Caco-2 (cell line): ENCODE measurements at regions not wholly inside any gene's neighbourhood (a gene's known extent, or its start where the extent isn't known, plus 50 kb on each side); places are given as distances from the start of the nearest gene placed in this dataset.

ENCODE experiments used
- BruUV-seq: library from RNA; stranded (reverse); fragments of 400-500 nt; replicated peaks from 2 replicates; lab custom pipeline; 2021; lab: Mats Ljungman, UMichigan
- CTCF ChIA-PET: fragments of 300-600 bp; sonication (Branson Sonifier 250); formaldehyde crosslinking; loops from one replicate; lab custom pipeline; 2022; ENCODE audit warnings: antibody characterized with exemption; lab: Charles Lee
- POLR2A ChIA-PET: fragments of 300-600 bp; sonication (Branson Sonifier 250); formaldehyde crosslinking; loops from one replicate; lab custom pipeline; 2022; ENCODE audit warnings: antibody characterized with exemption; lab: Charles Lee
- DNase-seq, 2 experiments: peaks; one replicate each; pipeline versions ENCODE4 v3.0.0 to v3.0.0-alpha.2; 2020 to 2022
- H3K27me3 ChIP-seq: replicated peaks from 2 replicates; pipeline ENCODE4 v1.6.0; 2011; ENCODE audit warnings: low read length; ENCODE audit not compliant: control insufficient read depth, insufficient read depth
- H3K36me3 ChIP-seq: 2 replicates; pipeline ENCODE4 v1.5.1; 2011; ENCODE audit warnings: low read length; ENCODE audit not compliant: control insufficient read depth, insufficient read depth
- H3K4me1 ChIP-seq: fragments of 250-450 bp; sonication (Bioruptor Pico); 2 replicates; pipeline ENCODE4 v1.5.1; 2020; ENCODE audit warnings: mild to moderate bottlenecking
- H3K4me3 ChIP-seq: 2 replicates; pipeline ENCODE4 v1.5.1; 2011; ENCODE audit warnings: low read depth, mild to moderate bottlenecking, control low read depth, low read length
- H3K9me3 ChIP-seq: fragments of 250-450 bp; sonication (Bioruptor Pico); 2 replicates; pipeline ENCODE4 v1.5.1; 2020; ENCODE audit warnings: mild to moderate bottlenecking, moderate library complexity
- H3K27ac Mint-ChIP-seq: one replicate; pipeline ENCODE4 v1.8.0; 2022; ENCODE audit warnings: mixed read lengths; ENCODE audit not compliant: unreplicated experiment
- H3K27me3 Mint-ChIP-seq: one replicate; pipeline ENCODE4 v1.8.0; 2022; ENCODE audit warnings: mixed read lengths; ENCODE audit not compliant: insufficient read depth, unreplicated experiment
- H3K36me3 Mint-ChIP-seq: one replicate; pipeline ENCODE4 v1.8.0; 2022; ENCODE audit warnings: mild to moderate bottlenecking, mixed read lengths; ENCODE audit not compliant: insufficient read depth, unreplicated experiment
- H3K4me1 Mint-ChIP-seq: one replicate; pipeline ENCODE4 v1.8.0; 2022; ENCODE audit warnings: low read depth, mixed read lengths; ENCODE audit not compliant: unreplicated experiment
- H3K4me3 Mint-ChIP-seq: one replicate; pipeline ENCODE4 v1.8.0; 2022; ENCODE audit warnings: mild to moderate bottlenecking, moderate library complexity, mixed read lengths; ENCODE audit not compliant: unreplicated experiment
- H3K9me3 Mint-ChIP-seq: one replicate; pipeline ENCODE4 v1.8.0; 2022; ENCODE audit warnings: mixed read lengths; ENCODE audit not compliant: unreplicated experiment
- intact Hi-C: fragments of 100-400 bp; cut with micrococcal nuclease; formaldehyde crosslinking; loops from one replicate; pipeline ENCODE4 v1.10.0; 2022; ENCODE audit not compliant: unreplicated experiment
- TF ChIP-seq, protein P1 (sequence below), 2 experiments: fragments of 200-600 bp in 1 of 2; IDR thresholded peaks; 1 replicate in 1 of 2; 2 replicates in 1 of 2; pipeline versions ENCODE4 v1.5.1 to v1.8.0; 2011 to 2022; ENCODE audit warnings: antibody characterized with exemption in 1 of 2, control low read depth in 1 of 2, inconsistent platforms in 1 of 2, low read depth in 1 of 2, low read length in 1 of 2, mild to moderate bottlenecking in 1 of 2, moderate library complexity in 1 of 2; ENCODE audit not compliant: insufficient read depth in 1 of 2, severe bottlenecking in 1 of 2, unreplicated experiment in 1 of 2

DNA sequence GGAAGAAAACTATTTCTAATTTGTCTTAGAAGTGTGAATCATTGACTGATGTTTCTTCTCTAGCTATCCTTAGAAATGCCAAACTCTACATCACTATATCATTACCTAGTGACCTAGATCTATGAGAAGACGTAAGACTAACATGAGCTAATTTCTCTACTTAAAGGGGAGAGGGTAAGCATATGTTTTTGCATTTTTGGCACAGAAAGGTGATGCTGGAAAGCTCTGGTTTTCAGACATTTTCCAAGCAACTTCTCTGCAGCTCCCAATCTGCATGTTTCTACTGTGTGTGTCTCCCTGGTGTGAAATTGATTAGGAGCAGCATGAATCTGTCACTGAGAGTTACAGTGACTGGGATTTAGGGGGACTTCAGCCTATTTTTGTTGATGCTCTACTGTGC, 235.2 kb upstream of the LINC00305 start:
- no TSS peak for BruUV-seq
- H3K9me3 Mint-ChIP-seq, result no peaks in the 10 kb centered on the region
- no peak overlapping the region for H3K27ac Mint-ChIP-seq
- TF ChIP-seq, protein P1, sequence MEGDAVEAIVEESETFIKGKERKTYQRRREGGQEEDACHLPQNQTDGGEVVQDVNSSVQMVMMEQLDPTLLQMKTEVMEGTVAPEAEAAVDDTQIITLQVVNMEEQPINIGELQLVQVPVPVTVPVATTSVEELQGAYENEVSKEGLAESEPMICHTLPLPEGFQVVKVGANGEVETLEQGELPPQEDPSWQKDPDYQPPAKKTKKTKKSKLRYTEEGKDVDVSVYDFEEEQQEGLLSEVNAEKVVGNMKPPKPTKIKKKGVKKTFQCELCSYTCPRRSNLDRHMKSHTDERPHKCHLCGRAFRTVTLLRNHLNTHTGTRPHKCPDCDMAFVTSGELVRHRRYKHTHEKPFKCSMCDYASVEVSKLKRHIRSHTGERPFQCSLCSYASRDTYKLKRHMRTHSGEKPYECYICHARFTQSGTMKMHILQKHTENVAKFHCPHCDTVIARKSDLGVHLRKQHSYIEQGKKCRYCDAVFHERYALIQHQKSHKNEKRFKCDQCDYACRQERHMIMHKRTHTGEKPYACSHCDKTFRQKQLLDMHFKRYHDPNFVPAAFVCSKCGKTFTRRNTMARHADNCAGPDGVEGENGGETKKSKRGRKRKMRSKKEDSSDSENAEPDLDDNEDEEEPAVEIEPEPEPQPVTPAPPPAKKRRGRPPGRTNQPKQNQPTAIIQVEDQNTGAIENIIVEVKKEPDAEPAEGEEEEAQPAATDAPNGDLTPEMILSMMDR (IDR thresholded peaks at IDR 0.05; ENCODE audit: insufficient read depth in 1 of 2, low read depth in 1 of 2, low read length in 1 of 2, severe bottlenecking in 1 of 2, unreplicated experiment in 1 of 2), result no peak
- no peaks in the 10 kb centered on the region for H3K36me3 Mint-ChIP-seq
- no peaks in the 10 kb centered on the region for H3K9me3 ChIP-seq
- no peaks in the 10 kb centered on the region for H3K4me1 Mint-ChIP-seq
- ChIA-PET CTCF (no interaction called here), POLR2A (no interaction called here)
- intact Hi-C loops, result no loop called here
- no peaks in the 10 kb centered on the region for H3K27me3 Mint-ChIP-seq
- no peaks in the 10 kb centered on the region for H3K4me1 ChIP-seq
- H3K27me3 ChIP-seq, result no peaks in the 10 kb centered on the region
- no peak for DNase-seq
- no peak overlapping the region for H3K4me3 ChIP-seq
- H3K36me3 ChIP-seq, result no peaks in the 10 kb centered on the region
- H3K4me3 Mint-ChIP-seq, result no peak overlapping the region

DNA sequence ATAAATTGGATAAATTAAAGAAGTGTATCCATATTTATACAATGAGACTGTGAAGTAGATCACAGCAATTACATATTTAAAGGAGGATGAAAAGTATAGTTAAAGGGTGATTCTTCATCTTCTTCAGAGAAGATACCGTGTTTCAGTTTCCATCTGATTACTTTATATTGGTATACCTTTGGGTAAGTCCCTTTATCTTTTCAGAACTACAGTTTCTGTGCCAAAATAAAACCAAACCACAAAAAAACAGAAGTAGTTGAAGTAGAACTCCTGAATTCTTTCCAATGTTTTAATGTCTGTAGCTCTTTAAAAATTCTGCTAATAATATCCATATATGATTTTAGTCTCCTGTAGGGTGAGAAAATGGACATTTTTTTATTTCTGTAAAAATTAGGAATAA, 231.2 kb upstream of the LINC00305 start:
- H3K9me3 Mint-ChIP-seq, result no peaks in the 10 kb centered on the region
- intact Hi-C loops, result no loop called here
- H3K4me3 Mint-ChIP-seq, result no peak overlapping the region
- ChIA-PET POLR2A (no interaction called here), CTCF (no interaction called here)
- DNase-seq, result no peak
- Histone ChIP-seq H3K27me3 (no peaks in the 10 kb centered on the region), H3K4me3 (no peak overlapping the region), H3K9me3 (no peaks in the 10 kb centered on the region), H3K4me1 (no peaks in the 10 kb centered on the region), H3K36me3 (no peaks in the 10 kb centered on the region)
- BruUV-seq, result no TSS peak
- no peaks in the 10 kb centered on the region for H3K36me3 Mint-ChIP-seq
- H3K27me3 Mint-ChIP-seq, result no peaks in the 10 kb centered on the region
- TF ChIP-seq, protein P1 (IDR thresholded peaks at IDR 0.05; ENCODE audit: insufficient read depth in 1 of 2, low read depth in 1 of 2, low read length in 1 of 2, severe bottlenecking in 1 of 2, unreplicated experiment in 1 of 2), result no peak
- H3K4me1 Mint-ChIP-seq, result no peaks in the 10 kb centered on the region
- H3K27ac Mint-ChIP-seq, result no peak overlapping the region

DNA sequence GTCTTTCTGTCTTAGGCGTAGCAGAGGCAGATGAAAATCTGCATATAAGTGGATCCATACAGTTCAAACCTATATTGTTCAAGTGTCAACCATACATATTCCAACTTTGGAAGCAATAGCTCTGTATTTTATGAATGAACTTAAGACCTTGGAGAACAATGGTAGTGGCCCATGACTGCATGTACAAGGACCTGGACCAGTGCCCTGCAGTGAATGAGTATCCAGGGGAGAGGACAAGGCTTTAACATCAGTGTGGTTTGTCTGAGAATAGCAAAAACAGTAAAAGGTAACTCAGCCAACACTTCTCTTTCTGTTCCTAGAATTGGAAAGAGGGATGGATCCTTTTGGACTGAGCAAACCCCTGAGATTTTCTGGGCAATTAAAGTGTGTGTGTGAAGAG, 230.8 kb upstream of the LINC00305 start:
- H3K9me3 Mint-ChIP-seq, result no peaks in the 10 kb centered on the region
- CTCF ChIA-PET, result no interaction called here
- no peaks in the 10 kb centered on the region for H3K27me3 ChIP-seq

More for the DNA sequence above, 230.8 kb upstream of the LINC00305 start:
- POLR2A ChIA-PET, result no interaction called here
- intact Hi-C loops, result no loop called here
- Mint-ChIP-seq H3K4me1 (no peaks in the 10 kb centered on the region), H3K27me3 (no peaks in the 10 kb centered on the region), H3K4me3 (no peak overlapping the region), H3K27ac (no peak overlapping the region), H3K36me3 (no peaks in the 10 kb centered on the region)
- BruUV-seq, result no TSS peak
- TF ChIP-seq, protein P1 (IDR thresholded peaks at IDR 0.05; ENCODE audit: insufficient read depth in 1 of 2, low read depth in 1 of 2, low read length in 1 of 2, severe bottlenecking in 1 of 2, unreplicated experiment in 1 of 2), result no peak
- DNase-seq, result no peak
- Histone ChIP-seq H3K4me3 (no peak overlapping the region), H3K36me3 (no peaks in the 10 kb centered on the region), H3K4me1 (no peaks in the 10 kb centered on the region), H3K9me3 (no peaks in the 10 kb centered on the region)
